Activated naive CD4-positive, alpha-beta T cell treated with anti-CD3 and anti-CD28 coated beads, Interleukin-2, amount 50 U/mL, for 72 hours (primary cell): ENCODE measurements at regions not wholly inside any gene's neighbourhood (a gene's known extent, or its start where the extent isn't known, plus 50 kb on each side); places are given as distances from the start of the nearest gene placed in this dataset.
A peak's percentile ranks its signal among the peaks of the same experiment; 100 is the strongest.
"Not testable (repeated sequence)": the region's sequence is repeated elsewhere in the genome, so short reads cannot be mapped to it uniquely, and the experiment has no call there.

ENCODE experiments used
- ATAC-seq, 2 donors: fragments of 150-1000 bp; cut with Tn5 transposase; 2 replicates each; pipeline ENCODE4 v1.10.0; 2021; ENCODE audit warnings: mild to moderate bottlenecking in 2 of 2, moderate library complexity in 2 of 2
- DNase-seq, 2 donors: peaks; one replicate each; pipeline ENCODE4 v3.0.0; 2021 to 2022; ENCODE audit warnings: low spot score in 2 of 2
- H3K27ac Mint-ChIP-seq, 2 donors: one replicate each; pipeline ENCODE4 v1.8.0; 2022; ENCODE audit warnings: mild to moderate bottlenecking in 2 of 2, mixed read lengths in 2 of 2
- H3K36me3 Mint-ChIP-seq, 2 donors: one replicate each; pipeline ENCODE4 v1.8.0; 2022; ENCODE audit warnings: mixed read lengths in 2 of 2
- H3K9me3 Mint-ChIP-seq, 2 donors: one replicate each; pipeline ENCODE4 v1.8.0; 2022; ENCODE audit warnings: mixed read lengths in 2 of 2

DNA sequence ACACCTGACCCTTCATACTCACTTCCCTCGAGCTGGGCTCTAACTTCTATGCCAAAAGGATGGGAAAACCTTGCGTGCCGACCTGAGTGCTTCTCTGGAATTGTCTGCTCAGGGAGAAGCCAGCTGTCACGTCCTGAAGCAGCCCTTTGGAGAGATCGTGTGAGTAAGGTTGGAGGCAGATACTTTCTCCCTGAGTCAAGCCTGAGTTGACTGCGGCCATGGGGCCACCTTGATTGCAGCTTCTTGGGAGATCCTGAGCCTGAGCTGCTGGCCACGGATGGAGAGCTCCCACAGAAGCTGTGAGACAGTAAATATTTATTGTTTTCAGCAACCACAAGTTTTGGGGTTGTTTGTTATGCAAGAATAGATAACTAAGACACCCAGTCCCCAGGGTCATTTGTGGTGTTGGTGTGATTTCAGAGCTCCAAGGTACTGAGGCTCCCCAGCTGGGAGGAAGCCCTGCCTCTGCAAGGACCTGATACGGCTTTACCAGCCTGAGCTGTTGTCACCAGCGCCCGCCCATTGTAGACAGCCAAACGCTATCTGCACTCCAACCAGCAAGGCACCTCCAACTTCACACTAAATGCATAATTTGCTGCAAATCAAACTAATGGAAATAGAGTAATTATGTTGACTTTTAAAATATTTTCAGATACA is 531.6 kb downstream of the PTPRU start:
- Mint-ChIP-seq H3K27ac (no peak overlapping the region), H3K36me3 (no peaks in the 10 kb centered on the region), H3K9me3 (no peaks in the 10 kb centered on the region)
- DNase-seq (no peak), ATAC-seq (no peak)

DNA sequence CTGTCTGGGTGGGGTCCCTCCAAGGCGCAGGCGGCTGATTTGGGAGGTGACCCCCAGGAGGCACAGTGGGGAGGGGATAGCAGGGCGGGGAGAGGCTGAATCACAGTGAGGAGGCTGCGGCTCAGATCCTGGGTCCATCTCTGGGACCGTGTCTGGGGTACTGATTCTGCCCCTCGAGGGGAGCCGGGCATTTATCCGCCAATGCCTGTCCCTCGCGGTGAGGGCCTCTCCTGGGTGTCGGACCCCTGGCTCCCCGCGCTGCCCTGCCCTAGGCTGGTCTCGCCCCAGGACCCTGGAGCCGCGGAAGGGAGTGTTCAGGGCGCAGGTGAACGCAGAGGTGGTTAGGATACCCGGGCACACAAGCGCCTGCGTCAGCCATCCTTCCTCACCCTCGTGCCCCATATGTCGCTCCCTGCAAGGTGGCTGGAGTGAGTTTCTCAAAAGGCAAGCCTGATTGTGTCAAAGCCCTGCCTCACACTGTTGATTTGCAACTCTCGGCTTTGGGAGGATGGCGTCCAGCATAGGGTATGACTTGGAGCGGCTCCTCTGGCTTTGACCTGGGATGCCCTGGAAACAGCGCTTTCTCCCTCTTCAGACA is 530.9 kb downstream of the PTPRU start:
- ATAC-seq (no peak), DNase-seq (no peak)
- Mint-ChIP-seq H3K9me3 (no peaks in the 10 kb centered on the region), H3K36me3 (no peaks in the 10 kb centered on the region), H3K27ac (no peak overlapping the region)

DNA sequence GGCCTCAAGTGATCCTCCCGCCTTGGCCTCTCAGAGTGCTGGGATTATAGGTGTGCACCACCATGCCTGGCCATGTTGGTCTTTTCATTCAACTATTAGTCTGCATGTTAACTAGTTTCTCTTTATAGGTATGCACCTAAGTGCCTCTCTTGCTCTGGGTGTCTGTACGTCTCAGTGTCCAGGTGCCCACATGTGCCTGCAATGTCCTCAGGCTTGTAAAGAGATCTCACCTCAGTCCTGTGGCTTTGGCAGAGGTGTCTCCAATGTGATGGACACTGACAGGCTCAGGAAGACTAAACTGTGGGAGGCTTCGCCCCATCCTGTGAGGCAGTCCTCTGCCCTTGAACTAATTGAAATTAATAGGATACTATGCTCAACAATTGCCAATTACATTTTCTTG is 526.3 kb downstream of the PTPRU start:
- peak in 1 of 2 donors; percentile 14 for DNase-seq
- H3K36me3 Mint-ChIP-seq, result no peaks in the 10 kb centered on the region
- no peak overlapping the region for H3K27ac Mint-ChIP-seq
- no peaks in the 10 kb centered on the region for H3K9me3 Mint-ChIP-seq
- no peak for ATAC-seq

DNA sequence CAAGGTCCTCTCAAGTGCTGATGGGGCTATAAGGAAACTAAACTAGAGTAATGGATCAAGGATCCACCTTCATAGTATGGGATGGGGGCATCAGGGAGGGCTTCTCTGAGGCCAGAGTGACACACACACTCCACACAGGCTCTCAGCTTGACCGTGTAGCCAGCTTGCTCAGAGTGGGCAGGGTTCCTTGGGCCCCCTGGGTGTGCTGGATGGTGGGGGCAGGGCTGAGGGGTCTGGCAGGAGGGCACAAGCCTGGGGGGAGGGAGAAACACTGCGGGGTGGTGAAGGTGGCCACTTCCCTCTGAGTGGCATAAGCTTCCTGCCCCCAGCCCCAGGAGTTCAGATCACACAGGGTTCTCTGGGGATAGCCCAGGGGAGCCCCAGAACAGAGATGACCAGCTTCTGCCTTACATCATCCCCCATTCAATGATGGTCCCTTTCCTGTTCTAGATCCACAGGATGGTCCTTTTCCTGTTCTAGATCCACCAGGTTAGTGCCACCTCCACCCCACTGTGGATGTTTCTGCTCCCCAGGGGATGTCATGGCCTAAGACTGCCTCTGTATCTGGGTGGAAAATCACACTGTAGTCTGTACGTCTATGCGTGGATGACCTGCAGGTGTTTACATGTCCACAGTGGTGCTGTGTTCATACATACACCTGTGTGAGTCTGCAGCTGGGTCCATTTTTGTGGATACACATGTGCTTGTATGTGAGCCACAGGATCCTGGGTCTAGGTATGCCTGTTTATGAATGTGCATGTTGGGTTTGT is 525.0 kb downstream of the PTPRU start:
- Mint-ChIP-seq H3K27ac (no peak overlapping the region), H3K36me3 (no peaks in the 10 kb centered on the region), H3K9me3 (no peaks in the 10 kb centered on the region)
- ATAC-seq, result no peak
- DNase-seq, result peak in 1 of 2 donors; percentile 13

DNA sequence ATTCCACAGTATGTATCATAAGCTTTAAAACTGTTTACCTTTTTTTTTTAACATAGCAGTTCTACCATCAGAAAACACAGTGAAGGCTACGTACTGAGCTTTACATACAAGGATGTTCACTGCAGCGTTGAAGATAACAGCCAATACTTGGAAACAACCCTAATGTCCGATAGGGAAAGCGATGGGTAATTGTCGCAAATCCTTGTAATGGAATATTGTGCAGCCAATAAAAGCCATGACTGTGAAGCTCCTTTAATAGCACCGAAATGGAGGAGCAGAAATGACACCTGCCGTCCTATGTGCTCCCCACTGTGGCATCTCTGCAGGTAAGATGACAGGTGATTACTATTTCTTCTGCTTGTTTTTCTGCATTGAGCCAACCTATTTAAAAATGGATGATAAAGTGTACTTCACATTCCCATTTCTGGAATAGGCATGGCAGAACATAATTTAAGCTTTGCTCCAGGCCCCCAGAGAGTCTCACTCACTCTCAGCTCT is 523.8 kb downstream of the PTPRU start:
- no peak overlapping the region for H3K27ac Mint-ChIP-seq
- ATAC-seq, result no peak
- no peaks in the 10 kb centered on the region for H3K9me3 Mint-ChIP-seq
- DNase-seq, result no peak
- no peaks in the 10 kb centered on the region for H3K36me3 Mint-ChIP-seq

DNA sequence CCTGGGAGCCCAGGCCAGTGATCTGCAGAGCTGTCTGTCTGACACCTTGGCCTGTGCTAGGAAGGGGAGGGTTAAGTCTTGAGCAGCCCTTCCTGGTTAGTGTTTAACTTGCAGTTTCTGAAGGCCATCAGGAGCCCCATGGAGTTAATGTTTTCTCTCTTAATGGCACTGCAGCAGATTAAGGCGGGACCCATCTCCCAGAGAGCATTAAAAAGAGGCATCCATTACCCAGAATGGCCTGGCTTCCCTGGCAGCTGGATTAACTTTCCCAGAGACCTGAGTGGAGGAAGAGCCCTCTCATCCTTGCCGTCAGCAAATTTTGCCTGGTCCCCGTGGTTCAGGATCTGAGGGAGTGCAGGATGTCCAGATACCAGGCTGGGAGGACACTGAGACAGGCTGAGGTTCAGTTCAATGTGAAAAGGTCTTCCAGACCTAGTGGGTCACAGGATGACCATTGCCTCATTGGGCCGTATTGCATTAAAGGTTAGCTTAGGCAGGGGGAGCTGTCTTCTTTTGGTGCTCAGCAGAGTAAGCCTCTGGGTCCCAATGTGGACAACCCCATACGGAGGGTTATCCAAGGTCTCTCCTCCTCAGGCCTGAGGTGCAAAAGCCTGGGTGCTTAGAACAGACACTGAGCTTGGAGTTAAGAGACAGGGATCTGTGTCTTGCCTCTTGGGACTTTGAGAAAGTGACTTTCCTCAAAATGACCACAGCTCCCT is 522.6 kb downstream of the PTPRU start:
- Mint-ChIP-seq H3K36me3 (no peaks in the 10 kb centered on the region), H3K9me3 (no peaks in the 10 kb centered on the region), H3K27ac (no peak overlapping the region)
- no peak for DNase-seq
- no peak for ATAC-seq

DNA sequence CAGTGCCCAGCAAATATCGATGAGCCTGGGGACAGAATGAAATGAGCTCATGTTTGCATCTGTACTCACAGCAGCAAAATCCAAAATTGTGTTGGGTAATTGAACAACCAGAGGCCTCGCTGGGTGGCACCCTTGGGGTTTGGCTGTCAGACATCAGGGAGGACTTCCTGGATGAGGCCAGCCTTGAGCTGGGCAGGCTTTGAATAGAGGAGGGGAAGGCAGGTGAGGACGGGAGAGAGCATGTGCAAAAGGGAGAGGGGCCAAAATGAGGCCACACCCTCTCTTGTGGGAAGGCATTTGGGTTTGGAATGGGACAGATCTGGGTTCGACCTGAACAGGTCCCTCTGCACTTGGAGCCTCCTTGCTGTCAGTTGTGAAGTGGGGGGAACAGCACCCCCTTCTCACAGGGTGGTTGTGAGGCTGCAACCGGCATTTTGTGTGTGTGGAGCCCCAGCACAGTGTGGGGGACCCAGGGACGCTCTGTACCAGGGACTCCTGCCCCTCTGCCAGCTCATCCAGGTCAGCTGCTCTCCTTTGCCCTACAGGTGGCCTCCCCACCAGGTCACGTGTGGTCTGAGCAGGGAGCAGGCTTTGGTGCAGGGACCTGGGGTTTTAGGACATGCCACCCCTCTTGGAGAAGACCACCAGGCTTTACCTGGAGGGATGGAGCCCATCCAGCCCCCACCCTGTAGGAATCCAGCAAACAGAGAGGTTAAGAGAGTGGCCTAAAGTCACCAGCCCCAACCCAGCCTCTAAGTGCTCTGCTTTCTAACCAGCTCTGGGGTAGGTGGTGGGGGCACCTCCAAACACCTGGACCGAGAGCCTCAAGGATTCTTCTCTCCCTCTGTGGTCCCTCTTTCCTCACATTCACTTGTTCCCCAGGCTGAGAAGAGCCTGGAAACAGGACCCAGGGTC is 521.8 kb downstream of the PTPRU start:
- DNase-seq, result no peak
- no peak for ATAC-seq
- Mint-ChIP-seq H3K9me3 (no peaks in the 10 kb centered on the region), H3K36me3 (no peaks in the 10 kb centered on the region), H3K27ac (no peak overlapping the region)

DNA sequence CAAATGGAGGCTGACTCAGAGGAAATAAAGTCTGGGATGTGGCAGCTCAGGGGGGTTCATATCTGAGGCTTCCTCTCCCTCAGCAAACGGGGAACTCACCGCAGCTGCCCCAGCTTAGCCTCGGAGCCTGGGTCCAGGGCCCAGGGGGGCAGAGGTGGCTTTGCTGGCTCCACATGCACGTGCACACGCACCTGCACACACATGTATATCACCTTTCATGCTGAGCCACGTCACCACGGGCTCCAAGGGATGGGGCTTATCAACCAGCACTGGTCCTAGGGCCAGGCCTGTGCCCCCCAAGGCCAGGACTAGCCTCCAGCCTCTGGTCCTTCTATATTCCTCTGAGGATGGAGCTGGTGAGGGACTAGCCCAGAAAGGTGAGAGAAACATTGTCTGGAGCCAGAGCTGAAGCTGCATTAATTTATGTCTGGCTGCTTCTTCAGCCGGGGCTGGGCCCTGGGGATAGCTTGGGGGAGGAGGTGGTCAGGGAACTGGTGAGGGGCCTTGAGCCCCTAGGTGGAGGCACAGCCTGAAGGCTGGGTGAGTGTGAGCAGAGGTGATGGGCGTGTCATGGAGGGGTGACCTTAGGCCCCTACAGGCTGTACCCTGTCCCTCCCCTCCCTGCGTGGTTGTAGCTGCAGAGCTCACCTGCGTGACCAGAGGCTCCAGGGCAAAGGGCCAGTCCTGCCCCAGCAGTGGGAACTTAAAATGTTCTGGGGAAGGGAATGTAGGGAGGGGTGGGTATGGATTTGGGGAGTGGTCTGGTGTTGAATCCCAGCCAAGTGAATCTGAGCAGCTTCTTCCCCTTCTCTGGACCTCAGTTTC is 520.8 kb downstream of the PTPRU start:
- Mint-ChIP-seq H3K27ac (no peak overlapping the region), H3K36me3 (no peaks in the 10 kb centered on the region), H3K9me3 (no peaks in the 10 kb centered on the region)
- no peak for DNase-seq
- no peak for ATAC-seq

DNA sequence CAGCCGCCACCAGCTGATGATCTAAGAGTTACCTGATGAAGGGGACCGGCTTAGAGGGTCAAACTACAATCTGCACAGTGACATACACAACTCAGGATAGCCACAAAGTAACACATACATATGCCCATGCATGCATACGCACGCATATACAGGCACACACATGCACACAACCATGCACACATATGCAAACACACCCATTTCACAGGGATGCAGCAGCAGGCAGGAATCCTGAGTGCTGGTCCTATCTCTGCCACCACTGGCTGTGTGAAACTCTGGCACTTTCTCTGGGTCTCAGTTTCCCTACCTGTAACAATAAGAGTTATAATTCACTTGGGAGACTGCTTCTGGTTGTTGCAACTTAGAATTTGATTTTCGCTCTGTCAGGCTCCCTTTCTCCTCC is 520.2 kb downstream of the PTPRU start:
- ATAC-seq (no peak), DNase-seq (no peak)
- H3K9me3 Mint-ChIP-seq, result no peaks in the 10 kb centered on the region
- H3K27ac Mint-ChIP-seq, result no peak overlapping the region
- H3K36me3 Mint-ChIP-seq, result no peaks in the 10 kb centered on the region

DNA sequence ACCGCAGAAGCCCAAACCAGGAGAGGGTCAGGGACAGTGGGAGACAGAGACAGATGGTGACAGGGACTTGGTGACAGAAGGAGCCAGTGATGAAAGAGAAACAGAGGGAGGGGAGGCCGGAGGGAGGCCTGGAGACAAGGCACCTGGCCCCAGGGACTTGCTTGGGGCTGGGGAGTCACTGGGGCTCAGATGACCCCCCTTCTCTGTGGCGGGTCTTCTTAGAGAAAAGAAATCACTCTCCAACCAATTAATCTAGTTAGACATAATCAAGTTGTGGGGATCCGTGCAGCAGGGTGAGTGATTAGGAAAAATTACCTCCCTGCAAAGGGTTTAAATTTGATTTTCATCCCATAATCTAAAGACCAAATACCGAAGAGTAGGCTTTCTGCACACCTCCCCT is 519.8 kb downstream of the PTPRU start:
- DNase-seq, result no peak
- Mint-ChIP-seq H3K27ac (no peak overlapping the region), H3K9me3 (no peaks in the 10 kb centered on the region), H3K36me3 (no peaks in the 10 kb centered on the region)
- ATAC-seq, result no peak

DNA sequence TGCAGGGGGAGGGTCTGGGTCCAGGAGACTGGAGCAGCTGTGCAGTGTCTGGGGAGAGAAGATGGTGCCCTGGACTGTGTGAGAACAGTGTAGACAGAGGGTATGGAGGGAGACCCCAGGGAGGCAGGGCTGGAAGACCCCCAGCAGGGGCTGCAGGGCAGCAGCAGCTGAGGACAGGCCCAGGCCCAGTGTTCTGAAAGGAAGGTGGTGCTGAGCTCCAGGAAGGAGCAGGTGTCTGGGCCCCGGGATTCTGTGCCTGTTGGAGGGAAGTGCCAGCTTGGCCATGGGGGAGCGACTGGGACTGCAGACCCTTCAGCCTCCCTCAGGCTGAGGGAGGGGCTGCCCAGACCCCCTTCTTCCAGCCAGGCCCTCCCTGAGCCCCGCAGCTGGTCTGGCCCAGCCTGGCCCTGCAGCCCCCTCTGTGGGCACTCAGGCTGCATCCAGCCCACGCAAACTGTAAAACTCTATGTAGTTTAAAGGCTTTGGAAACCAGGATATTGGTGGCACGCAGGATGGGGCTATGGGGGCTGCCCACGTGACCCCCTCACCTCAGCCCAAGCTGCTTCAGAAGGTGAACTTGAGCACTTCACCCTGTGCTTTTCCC is 519.2 kb downstream of the PTPRU start:
- ATAC-seq, H3K36me3 Mint-ChIP-seq, H3K27ac Mint-ChIP-seq, DNase-seq, H3K9me3 Mint-ChIP-seq: not testable (repeated sequence)

DNA sequence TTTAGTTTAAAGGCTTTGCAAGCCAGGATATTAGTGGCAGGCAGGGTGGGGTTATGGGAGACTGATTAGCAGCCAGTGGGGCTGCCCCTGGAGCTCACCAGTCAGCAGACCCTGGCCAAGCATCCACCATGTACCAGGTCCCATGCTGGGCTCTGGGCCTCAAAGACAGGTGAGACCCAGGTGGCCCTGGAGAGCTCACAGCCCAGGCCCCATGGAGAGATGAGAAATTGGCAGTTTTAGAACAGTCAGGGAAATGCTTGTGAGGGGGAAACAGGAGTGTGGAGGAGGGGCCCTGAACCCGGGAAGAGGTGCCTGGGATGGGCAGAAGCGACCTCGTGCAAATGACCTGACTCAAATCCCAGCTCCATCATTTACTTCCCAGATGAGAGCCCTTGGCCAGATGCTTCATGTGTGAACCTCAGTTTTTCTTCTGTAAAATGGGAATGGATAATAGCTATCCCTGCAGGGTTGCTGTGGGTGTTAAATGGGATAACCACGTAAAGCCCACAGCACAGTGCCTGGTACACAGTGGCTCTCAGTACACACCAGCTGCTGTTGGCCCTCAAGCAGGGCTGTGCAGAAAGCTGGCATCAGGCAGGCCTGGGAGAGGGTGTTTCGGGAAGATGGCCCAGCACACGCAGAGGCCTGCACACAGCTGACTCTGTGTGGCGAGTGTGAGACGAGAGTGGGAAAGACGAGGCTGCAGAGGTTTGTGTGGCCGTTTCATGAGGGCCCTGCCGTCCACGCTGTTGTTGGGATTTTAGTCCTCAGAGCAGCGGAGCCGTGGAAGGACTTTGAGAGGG is 518.5 kb downstream of the PTPRU start:
- no peaks in the 10 kb centered on the region for H3K36me3 Mint-ChIP-seq
- ATAC-seq (no peak), DNase-seq (no peak)
- no peak overlapping the region for H3K27ac Mint-ChIP-seq
- H3K9me3 Mint-ChIP-seq, result no peaks in the 10 kb centered on the region

DNA sequence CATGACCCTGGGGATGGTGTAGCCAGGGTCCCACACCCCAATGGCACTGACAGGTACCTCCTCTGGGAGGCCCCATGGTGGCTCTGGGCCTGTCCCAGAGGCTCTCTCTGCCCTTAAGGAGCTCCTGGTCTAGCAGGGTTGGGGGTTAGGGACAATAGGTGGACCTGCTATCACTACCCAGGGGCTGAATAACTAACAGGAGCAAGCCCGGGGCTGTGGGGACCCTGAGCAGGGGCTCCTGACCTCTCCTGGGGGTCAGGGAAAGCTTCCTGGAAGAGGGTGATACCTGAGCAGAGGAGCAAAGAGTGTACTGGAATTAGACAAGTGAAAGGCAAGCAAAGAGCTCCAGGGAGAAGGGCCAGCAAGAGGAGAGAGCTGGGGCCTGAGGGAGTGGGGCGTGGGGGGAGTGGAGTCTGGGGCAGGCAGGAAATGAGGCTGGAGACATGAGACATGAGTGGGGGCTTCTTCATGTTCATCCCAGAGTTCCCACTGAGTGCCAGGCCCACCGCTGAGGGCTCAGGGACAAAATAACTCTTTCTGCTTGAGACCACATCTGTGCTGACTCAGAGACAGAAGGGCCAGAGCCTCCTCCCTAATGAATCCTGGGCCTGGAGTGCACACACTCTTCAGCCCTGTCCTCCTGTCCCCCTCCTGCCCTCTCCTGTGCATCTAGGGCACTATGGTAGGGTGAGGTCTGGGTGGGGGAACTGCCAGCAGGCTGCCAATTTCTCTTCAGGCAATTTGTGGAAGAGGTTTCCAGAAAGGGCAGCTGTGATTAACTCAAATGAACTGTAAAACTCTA is 517.6 kb downstream of the PTPRU start:
- Mint-ChIP-seq H3K9me3 (no peaks in the 10 kb centered on the region), H3K36me3 (no peaks in the 10 kb centered on the region), H3K27ac (no peak overlapping the region)
- no peak for DNase-seq
- ATAC-seq, result no peak

DNA sequence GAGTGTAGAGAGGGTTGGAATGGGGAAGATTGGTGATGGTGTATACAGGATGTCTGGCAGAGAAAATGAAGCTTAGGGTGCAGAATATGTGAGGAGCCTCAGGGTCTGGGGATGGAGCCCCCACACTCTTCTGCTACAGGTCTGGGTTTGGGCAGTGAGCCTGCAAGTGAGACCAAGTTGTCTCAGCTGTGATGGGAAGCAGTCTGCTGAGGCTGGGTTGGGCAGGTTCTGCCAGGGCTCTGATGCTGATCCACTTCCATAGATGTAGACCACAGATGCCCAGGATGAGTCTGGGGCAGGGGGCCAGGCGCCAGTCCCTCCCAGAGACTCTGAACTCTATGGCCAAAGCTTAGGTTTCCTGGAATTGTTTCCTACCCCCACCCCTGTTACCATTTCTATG is 516.9 kb downstream of the PTPRU start:
- H3K27ac Mint-ChIP-seq, result no peak overlapping the region
- DNase-seq (no peak), ATAC-seq (no peak)
- no peaks in the 10 kb centered on the region for H3K36me3 Mint-ChIP-seq
- H3K9me3 Mint-ChIP-seq, result no peaks in the 10 kb centered on the region
